Mesodermal cell (in vitro differentiated cells): ENCODE measurements at regions not wholly inside any gene's neighbourhood (a gene's known extent, or its start where the extent isn't known, plus 50 kb on each side); places are given as distances from the start of the nearest gene placed in this dataset.

Experiments used
- H3K27ac ChIP-seq: 2 replicates; pipeline ENCODE4 v1.7.0; 2013; ENCODE audit warnings: mild to moderate bottlenecking, low read depth, low read length, moderate library complexity; ENCODE audit not compliant: severe bottlenecking
- H3K36me3 ChIP-seq: 2 replicates; pipeline ENCODE4 v1.7.1; 2013; ENCODE audit warnings: mild to moderate bottlenecking, low read length, moderate library complexity; ENCODE audit not compliant: control insufficient read depth, insufficient read depth
- H3K4me1 ChIP-seq: one replicate; pipeline ENCODE4 v1.7.1; 2013; ENCODE audit warnings: mild to moderate bottlenecking, low read length; ENCODE audit not compliant: insufficient read depth, control insufficient read depth, poor library complexity, severe bottlenecking
- H3K4me3 ChIP-seq: 2 replicates; pipeline ENCODE4 v1.7.0; 2013; ENCODE audit warnings: low read length, control low read depth, mild to moderate bottlenecking; ENCODE audit not compliant: insufficient read depth, poor library complexity, severe bottlenecking; ENCODE audit errors: extremely low read depth
- H3K9me3 ChIP-seq: 2 replicates; pipeline ENCODE4 v1.7.1; 2013; ENCODE audit warnings: mild to moderate bottlenecking, low read length, moderate library complexity; ENCODE audit not compliant: control insufficient read depth
- WGBS, 2 experiments: methylation state at CpG; one replicate each; pipeline ENCODE4 v1.1.5; 2013; ENCODE audit warnings: missing lambda C conversion rate in 2 of 2; ENCODE audit not compliant: insufficient coverage in 2 of 2; 5-methylcytosine and 5-hydroxymethylcytosine counted together

GRCh38 chr3:177981576-177981975, 554.7 kb upstream of the KCNMB2 start:
- H3K4me1 ChIP-seq: peaks cover 6% of the 10 kb centered on the region
- H3K27ac ChIP-seq: no peak overlapping the region
- no peaks in the 10 kb centered on the region for H3K36me3 ChIP-seq
- H3K4me3 ChIP-seq: no peak overlapping the region
- H3K9me3 ChIP-seq: no peaks in the 10 kb centered on the region

GRCh38 chr3:177982034-177982433, 554.2 kb upstream of the KCNMB2 start:
- Histone ChIP-seq H3K27ac (no peak overlapping the region), H3K4me1 (peaks cover 6% of the 10 kb centered on the region), H3K9me3 (no peaks in the 10 kb centered on the region), H3K36me3 (no peaks in the 10 kb centered on the region), H3K4me3 (no peak overlapping the region)
- 100% methylated on average over 1 of the region's 1 CpG; no CpG with 5 or more reads in 1 of the 2 experiments for WGBS, 2 experiments

- no peaks in the 10 kb centered on the region for H3K9me3 ChIP-seq
- no peak overlapping the region for H3K4me3 ChIP-seq
- H3K36me3 ChIP-seq: no peaks in the 10 kb centered on the region
- H3K4me1 ChIP-seq: no peaks in the 10 kb centered on the region
- WGBS, 2 experiments: 88 to 90% methylated on average over 2 to 3 of the region's 3 CpGs
- H3K27ac ChIP-seq: no peak overlapping the region
Observed at GRCh38 chr3:177983320-177983719, 552.9 kb upstream of the KCNMB2 start.

GRCh38 chr3:177992993-177993970, 543.0 kb upstream of the KCNMB2 start:
- Histone ChIP-seq H3K36me3 (no peaks in the 10 kb centered on the region), H3K9me3 (no peaks in the 10 kb centered on the region), H3K27ac (no peak overlapping the region), H3K4me1 (no peaks in the 10 kb centered on the region), H3K4me3 (no peak overlapping the region)
- WGBS, 2 experiments: 94 to 100% methylated on average over 2 of the region's 6 CpGs

- H3K27ac ChIP-seq: no peak overlapping the region
- H3K4me1 ChIP-seq: no peaks in the 10 kb centered on the region
- H3K36me3 ChIP-seq: no peaks in the 10 kb centered on the region
- H3K9me3 ChIP-seq: no peaks in the 10 kb centered on the region
- no peak overlapping the region for H3K4me3 ChIP-seq
Observed at GRCh38 chr3:177994976-177995375, 541.3 kb upstream of the KCNMB2 start.

GRCh38 chr3:177995381-177996085, 540.7 kb upstream of the KCNMB2 start:
- no peak overlapping the region for H3K27ac ChIP-seq
- no peak overlapping the region for H3K4me3 ChIP-seq
- H3K9me3 ChIP-seq: no peaks in the 10 kb centered on the region
- no peaks in the 10 kb centered on the region for H3K4me1 ChIP-seq
- H3K36me3 ChIP-seq: no peaks in the 10 kb centered on the region
- WGBS, 2 experiments: no CpG with 5 or more reads among the region's 1 CpG

- 100% methylated on average over 1 of the region's 1 CpG; no CpG with 5 or more reads in 1 of the 2 experiments for WGBS, 2 experiments
Observed at GRCh38 chr3:178001670-178002101, 534.5 kb upstream of the KCNMB2 start.

GRCh38 chr3:178002113-178002512, 534.1 kb upstream of the KCNMB2 start:
- Histone ChIP-seq H3K4me3 (no peak overlapping the region), H3K4me1 (no peaks in the 10 kb centered on the region), H3K36me3 (no peaks in the 10 kb centered on the region), H3K27ac (no peak overlapping the region), H3K9me3 (no peaks in the 10 kb centered on the region)

More at GRCh38 chr3:178001670-178002101, 534.5 kb upstream of the KCNMB2 start:
- H3K4me3 ChIP-seq: no peak overlapping the region
- no peak overlapping the region for H3K27ac ChIP-seq
- H3K9me3 ChIP-seq: no peaks in the 10 kb centered on the region
- no peaks in the 10 kb centered on the region for H3K4me1 ChIP-seq
- no peaks in the 10 kb centered on the region for H3K36me3 ChIP-seq

GRCh38 chr3:178003756-178004155, 532.5 kb upstream of the KCNMB2 start:
- H3K27ac ChIP-seq: no peak overlapping the region
- no CpG with 5 or more reads among the region's 2 CpGs for WGBS, 2 experiments
- H3K4me1 ChIP-seq: no peaks in the 10 kb centered on the region
- H3K4me3 ChIP-seq: no peak overlapping the region
- H3K36me3 ChIP-seq: no peaks in the 10 kb centered on the region
- H3K9me3 ChIP-seq: no peaks in the 10 kb centered on the region

GRCh38 chr3:178005961-178006360, 530.3 kb upstream of the KCNMB2 start:
- WGBS, 2 experiments: no CpG with 5 or more reads among the region's 1 CpG
- Histone ChIP-seq H3K9me3 (no peaks in the 10 kb centered on the region), H3K36me3 (no peaks in the 10 kb centered on the region), H3K27ac (no peak overlapping the region), H3K4me1 (no peaks in the 10 kb centered on the region), H3K4me3 (no peak overlapping the region)

GRCh38 chr3:178010306-178010705, 525.9 kb upstream of the KCNMB2 start:
- no peaks in the 10 kb centered on the region for H3K4me1 ChIP-seq
- no peaks in the 10 kb centered on the region for H3K9me3 ChIP-seq
- 80% methylated on average over 1 of the region's 2 CpGs; no CpG with 5 or more reads in 1 of the 2 experiments for WGBS, 2 experiments
- H3K36me3 ChIP-seq: no peaks in the 10 kb centered on the region
- no peak overlapping the region for H3K27ac ChIP-seq
- no peak overlapping the region for H3K4me3 ChIP-seq
